Right ventricle myocardium superior (tissue), 1 donor: ENCODE measurements at regions not wholly inside any gene's neighbourhood (a gene's known extent, or its start where the extent isn't known, plus 50 kb on each side); places are given as distances from the start of the nearest gene placed in this dataset.

ENCODE experiments used
- ATAC-seq: fragments of 200-7000 bp; cut with Tn5 transposase; one replicate; pipeline ENCODE4 v1.9.1; 2020; ENCODE audit warnings: mild to moderate bottlenecking; ENCODE audit not compliant: poor library complexity
- DNase-seq: peaks from one replicate; pipeline ENCODE4 v3.0.0-alpha.2; 2020
- intact Hi-C: fragments of 100-400 bp; cut with DNase I; formaldehyde crosslinking; loops from one replicate; pipeline ENCODE4 v1.11.2; 2022
- donor health status: DM: no; HTN: yes; CAD: no; lungs with severe emphysema.

- ATAC-seq: no peak
- DNase-seq: no peak
- intact Hi-C loops: no loop called here
Measured at GRCh38 chrX:5586726-5587125, 641.9 kb downstream of the NLGN4X start.

DNA sequence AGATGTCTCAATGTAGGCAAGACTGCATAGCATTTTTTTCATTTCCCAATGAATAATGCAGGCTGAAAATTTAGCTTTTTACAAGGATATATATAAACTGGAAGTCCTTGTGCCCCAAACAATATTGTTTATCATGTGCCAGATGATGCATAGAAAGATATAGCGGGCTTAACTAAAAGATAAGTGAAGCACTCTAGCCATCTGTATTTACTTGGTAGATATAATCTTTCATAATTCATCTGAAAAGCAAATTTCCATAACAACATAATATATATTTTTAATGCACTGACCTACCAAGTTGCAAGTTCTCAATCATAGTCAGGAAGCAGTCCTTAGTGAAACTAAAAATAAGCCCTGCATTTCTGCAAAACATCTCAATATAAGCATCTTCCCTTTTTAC, 653.3 kb downstream of the NLGN4X start:
- ATAC-seq (no peak), DNase-seq (no peak)
- intact Hi-C loops: no loop called here

- no peak for DNase-seq
- intact Hi-C loops: no loop called here
- ATAC-seq: no peak
Measured at GRCh38 chrX:5568934-5569333, 659.7 kb downstream of the NLGN4X start.

- DNase-seq: no peak
- intact Hi-C loops: no loop called here
- no peak for ATAC-seq
Measured at GRCh38 chrX:5559386-5559785, 669.3 kb downstream of the NLGN4X start.

DNA sequence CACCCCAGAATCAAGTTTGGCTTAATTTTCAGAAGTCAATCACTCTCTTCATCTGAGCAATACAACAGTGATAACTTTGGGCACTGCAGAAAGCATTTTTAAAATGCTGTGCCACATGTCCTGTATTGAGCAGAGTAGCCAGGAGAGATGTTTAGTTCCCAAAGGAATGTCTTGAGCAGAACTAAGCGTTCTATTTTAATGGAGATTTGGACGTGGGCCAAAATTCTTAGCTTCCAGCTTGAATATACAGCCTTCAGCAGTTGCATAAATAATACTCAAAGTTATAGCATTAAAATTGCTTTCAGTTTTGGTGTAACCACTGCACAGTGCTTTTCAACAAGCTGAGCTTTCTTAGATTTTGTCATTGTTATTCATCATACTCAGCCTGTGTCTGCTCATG, 679.2 kb downstream of the NLGN4X start:
- DNase-seq (no peak), ATAC-seq (no peak)
- intact Hi-C loops: no loop called here

GRCh38 chrX:5537098-5537497, 691.6 kb downstream of the NLGN4X start:
- ATAC-seq: no peak
- DNase-seq: no peak
- intact Hi-C loops: no loop called here

DNA sequence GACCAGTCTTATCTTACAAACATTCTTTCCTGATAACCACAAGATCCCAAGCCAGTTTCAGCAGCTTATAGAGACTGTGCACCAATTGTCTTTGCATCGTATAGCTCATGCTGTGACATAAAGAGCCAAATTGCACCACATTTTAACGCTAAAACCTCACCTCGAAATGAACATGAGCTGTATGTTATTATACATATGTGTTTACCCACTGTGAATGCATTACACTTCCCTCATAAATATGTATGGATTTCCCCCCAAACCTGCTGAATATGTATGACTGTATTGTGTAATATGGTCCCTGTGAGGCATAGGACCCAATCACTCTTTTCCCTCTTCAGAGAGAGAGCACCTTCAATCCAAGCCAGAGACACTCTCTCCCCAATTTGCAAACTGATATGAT, 692.4 kb downstream of the NLGN4X start:
- ATAC-seq (no peak), DNase-seq (no peak)
- intact Hi-C loops: no loop called here

- DNase-seq (no peak), ATAC-seq (no peak)
- intact Hi-C loops: no loop called here
Measured at GRCh38 chrX:5528057-5528456, 700.6 kb downstream of the NLGN4X start.

- no peak for DNase-seq
- intact Hi-C loops: no loop called here
- ATAC-seq: no peak
Measured at GRCh38 chrX:5526191-5526590, 702.5 kb downstream of the NLGN4X start.

DNA sequence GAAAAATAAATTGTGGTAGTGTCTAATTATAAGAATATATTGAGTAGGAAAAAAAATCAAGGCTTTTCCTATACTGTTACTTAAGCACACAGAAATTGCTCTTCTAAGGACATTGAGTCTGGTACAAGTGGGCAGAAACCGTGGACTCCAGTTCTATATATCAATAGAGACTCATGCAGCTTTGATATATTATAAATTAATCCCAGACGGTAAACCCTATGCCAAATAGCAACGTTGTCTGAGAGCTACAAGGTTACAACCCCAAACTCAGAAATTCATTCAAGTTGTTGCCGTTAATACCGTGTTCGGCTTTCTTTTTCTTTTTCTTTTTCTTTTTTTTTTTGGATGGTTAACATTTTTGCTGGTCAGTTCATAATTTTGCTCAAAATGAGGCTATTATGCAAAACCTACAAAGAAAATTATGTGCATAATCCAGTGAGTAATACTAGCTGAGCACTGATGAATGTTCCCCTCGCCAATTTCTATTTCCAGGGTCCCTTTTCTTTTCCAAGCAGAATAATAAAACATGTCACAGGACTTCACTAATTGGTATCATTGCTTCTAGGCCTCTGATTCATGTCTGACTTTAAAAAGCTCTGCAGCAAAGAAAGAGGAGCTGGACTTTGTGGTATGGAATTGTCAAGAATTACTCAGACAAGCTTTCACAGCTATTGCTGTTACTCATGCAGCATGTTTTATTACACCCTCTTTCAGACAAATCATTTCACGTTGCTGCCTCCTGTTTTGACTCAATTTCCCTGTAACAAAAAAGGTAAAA, 737.7 kb downstream of the NLGN4X start:
- ATAC-seq: no peak
- intact Hi-C loops: no loop called here
- no peak for DNase-seq

DNA sequence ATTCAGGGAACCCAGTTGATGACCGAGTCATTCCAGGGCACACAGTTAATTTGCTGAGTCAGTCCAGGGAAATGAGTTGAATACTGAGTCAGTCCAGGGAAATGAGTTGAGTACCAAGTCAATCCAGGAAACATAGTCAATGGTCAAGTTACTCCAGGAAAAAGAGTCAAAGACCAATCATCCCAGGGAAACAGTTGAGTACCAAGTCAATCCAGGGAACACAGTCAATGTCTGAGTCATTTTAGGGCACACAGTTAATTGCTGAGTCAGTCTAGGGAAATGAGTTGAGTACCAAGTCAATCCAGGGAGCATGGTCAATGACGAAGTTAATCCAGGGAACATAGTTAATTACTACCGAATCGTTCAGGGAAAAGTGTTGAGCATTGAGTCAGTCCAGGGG, 754.4 kb downstream of the NLGN4X start:
- no peak for DNase-seq
- intact Hi-C loops: no loop called here
- no peak for ATAC-seq

DNA sequence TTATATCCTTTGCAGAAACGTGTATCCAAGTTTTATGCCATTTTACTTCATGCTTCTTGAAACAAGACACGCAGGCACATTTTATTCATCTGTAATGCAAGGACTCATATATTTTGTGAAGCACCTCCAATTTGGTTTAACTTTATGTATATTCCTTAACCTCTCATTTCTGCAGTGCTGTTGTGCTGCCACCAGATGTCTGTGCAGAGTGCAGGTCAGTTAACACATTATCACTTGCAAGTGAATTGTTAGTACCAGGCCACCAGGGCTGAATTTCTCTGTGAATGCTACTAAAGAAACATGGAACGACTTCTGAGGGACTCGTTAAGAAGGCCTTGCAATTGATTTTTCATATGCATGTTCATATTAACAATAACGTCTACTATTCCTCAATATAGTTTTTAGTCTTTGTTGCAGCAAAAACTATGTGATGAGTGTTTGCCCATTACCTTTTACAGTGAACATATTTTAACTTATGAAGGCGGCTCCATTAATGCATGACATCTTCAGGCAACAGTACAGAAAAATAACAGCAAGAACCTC, 770.3 kb downstream of the NLGN4X start:
- no peak for ATAC-seq
- intact Hi-C loops: no loop called here
- no peak for DNase-seq

GRCh38 chrX:5449323-5449722, 779.3 kb downstream of the NLGN4X start:
- intact Hi-C loops: no loop called here
- DNase-seq (no peak), ATAC-seq (no peak)

- intact Hi-C loops: no loop called here
- no peak for DNase-seq
Measured at GRCh38 chrX:5431823-5432222, 796.8 kb downstream of the NLGN4X start.

DNA sequence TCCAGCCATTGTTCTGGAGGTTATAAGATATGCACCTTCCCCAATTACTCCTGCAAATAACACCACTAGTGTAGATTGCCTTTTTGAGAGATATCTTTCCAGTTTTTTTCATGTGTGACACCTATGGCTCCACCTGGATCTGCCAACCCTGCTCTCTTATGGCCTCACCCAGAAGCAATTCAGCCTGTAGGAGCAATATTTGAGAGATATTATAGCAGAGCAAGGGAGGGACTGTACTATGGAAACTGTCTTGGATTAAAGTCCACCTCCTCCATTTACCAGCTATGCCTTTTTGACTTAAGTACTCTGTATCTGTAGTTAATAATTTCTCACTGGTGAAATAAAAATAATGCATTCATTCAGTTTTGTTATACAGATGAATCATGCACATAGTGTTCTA, 803.5 kb downstream of the NLGN4X start:
- DNase-seq: no peak
- intact Hi-C loops: no loop called here
- ATAC-seq: no peak

More at GRCh38 chrX:5431823-5432222, 796.8 kb downstream of the NLGN4X start:
- ATAC-seq: no peak

DNA sequence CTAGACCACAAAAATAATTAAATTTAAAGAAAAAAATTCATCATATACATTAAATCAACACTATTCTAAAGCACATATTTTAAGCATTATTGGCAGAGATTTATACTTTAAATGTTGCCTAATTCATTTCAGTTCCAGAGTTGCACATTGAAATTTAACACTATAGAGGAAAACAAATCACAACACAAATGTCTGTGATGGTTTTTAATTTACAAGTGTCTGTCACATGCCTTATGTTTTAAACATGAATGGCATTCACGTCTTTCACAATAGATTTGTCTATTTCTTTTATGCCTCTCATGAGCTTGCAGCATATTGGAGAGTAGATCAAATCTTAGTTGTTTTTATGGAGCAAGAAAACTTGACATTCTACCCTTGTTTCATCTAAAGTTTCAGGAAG, 811.3 kb downstream of the NLGN4X start:
- intact Hi-C loops: no loop called here
- DNase-seq (no peak), ATAC-seq (no peak)

GRCh38 chrX:5415738-5416137, 812.9 kb downstream of the NLGN4X start:
- DNase-seq: no peak
- intact Hi-C loops: no loop called here
- no peak for ATAC-seq

DNA sequence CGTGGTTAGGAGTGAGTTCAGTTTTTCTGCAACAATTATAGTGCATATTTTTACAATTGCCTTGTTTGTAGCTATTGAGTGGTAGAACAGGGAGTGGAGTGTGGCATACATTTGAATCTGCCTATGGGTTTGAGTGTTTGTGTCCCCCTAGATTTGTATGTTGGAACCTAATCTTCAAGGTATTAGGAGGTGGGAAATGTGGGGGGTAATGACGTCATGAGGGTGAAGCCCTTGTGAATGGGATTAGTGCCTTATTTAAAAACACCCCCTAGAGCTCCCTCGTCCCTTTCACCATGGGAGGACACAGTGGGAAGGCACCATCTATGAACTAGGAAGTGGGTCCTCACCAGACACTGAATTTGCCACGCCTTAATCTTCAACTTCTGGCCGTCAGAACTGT, 819.6 kb downstream of the NLGN4X start:
- intact Hi-C loops: no loop called here
- ATAC-seq: no peak
- no peak for DNase-seq

DNA sequence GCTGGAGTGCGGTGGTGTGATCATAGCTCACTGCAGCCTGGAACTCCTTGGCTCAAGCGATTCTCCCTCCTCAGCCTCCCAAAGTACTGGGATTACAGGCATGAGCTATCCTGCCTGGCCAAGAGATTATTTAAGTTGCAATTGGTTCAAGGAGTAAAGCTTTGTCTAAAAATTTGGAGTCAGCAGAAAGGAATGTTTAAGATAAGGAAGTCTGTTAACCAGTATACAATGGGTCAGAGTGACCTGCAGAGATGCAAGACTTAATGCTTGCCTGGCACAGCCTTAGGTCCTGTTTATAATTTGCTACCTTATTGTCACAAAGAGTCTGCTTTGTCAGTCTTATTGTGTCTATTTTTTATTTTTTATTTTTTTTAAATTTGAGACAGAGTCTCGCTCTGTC, 826.2 kb downstream of the NLGN4X start:
- intact Hi-C loops: no loop called here
- ATAC-seq (no peak), DNase-seq (no peak)

GRCh38 chrX:5399403-5399802, 829.3 kb downstream of the NLGN4X start:
- no peak for DNase-seq
- ATAC-seq: no peak
- intact Hi-C loops: no loop called here

GRCh38 chrX:5397409-5397808, 831.3 kb downstream of the NLGN4X start:
- DNase-seq: no peak
- ATAC-seq: no peak
- intact Hi-C loops: no loop called here
